Inferior parietal cortex (tissue), 1 donor: ENCODE measurements at regions not wholly inside any gene's neighbourhood (a gene's known extent, or its start where the extent isn't known, plus 50 kb on each side); places are given as distances from the start of the nearest gene placed in this dataset.

Experiments used
- DNase-seq: peaks from one replicate; pipeline ENCODE4 v3.0.0-alpha.2; 2016; ENCODE audit errors: extremely low spot score

DNA sequence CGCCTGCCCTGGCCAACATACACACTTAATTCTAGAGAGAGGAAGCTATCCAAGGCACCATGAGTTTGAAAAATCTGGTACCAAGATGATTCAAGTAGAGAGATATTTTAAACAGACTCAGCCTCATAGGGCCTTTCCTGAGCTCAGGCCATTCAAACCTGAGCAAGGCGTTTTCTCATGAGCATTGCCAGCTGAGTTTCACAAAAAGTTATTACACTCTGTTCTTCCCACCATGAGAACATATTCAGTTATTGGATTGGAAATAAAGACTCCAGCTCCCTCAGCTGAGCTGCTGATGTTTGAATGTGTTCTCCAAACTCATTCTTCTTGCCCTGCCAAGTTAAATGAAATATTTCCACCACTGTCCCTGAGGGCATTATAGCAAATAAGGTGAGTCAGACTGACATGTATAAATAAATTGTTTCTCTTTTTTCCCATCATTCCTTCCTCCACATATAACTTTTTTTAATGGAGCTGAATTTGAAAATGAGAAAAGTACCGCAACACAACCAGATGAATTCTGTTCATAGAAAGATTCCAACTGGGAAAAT, 429.6 kb downstream of the RAB28 start:
- no peak for DNase-seq

GRCh38 chr4:13047591-13047990, 436.5 kb downstream of the RAB28 start:
- no peak for DNase-seq

DNA sequence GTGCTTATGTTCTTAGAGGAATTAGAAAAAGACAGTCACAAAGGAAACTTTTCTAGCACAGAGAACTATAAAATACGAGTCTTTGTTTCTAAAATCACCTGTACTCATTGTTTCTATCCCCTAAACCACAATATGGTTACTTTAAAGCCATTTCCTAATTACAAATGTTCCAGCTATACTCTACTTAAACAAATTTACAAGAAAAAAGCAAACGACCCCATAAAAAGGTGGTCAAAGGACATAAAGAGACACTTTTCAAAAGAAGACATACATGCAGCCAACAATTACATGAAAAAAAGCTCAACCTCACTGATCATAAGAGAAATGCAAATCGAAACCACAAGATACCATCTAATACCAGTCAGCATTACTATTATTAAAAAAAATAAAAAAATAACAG, 447.3 kb downstream of the RAB28 start:
- no peak for DNase-seq

GRCh38 chr4:13032936-13033335, 451.2 kb downstream of the RAB28 start:
- DNase-seq: no peak

DNA sequence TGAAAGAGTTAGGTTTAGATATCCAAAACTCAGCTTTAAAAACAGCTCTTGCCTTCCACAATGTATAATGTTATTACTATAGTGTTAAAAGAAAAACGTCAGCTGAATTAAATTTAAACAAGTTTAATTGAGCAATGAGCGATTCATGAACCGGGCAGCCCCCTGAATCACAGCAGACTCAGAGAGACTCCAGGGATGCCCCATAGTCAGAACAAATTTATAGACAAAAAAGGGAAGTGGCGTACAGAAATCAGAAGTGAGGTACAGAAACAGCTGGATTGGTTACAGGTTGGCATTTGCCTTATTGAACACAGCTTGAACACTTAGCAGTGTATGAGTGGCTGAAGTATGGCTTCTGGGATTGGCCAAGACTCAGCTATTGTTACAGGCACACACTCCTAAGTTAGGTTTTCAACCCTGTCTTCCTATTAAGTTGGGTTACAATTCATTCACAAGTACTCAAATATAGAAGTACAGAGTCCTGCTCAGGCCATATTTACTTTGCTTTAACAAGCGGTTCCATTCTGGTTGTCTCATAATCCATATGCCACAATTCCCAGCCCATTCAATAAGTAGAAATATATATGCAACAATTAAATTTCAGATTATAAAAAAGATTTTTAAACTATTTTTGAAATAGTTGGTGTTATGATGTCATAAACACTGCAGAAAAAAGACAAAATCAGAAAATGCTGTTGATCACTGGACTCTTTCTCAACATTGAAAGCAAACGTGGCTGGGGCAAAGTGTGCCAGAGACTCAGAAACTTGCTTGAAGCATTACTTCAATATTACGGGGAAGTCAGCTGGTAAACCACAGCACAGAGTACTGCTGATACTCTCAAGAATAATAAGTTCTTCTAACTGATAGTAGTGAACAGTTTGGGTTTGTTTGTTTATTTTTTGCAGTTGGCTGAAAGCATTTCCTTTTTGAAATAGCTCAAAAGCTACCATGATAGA, 459.7 kb downstream of the RAB28 start:
- no peak for DNase-seq

DNA sequence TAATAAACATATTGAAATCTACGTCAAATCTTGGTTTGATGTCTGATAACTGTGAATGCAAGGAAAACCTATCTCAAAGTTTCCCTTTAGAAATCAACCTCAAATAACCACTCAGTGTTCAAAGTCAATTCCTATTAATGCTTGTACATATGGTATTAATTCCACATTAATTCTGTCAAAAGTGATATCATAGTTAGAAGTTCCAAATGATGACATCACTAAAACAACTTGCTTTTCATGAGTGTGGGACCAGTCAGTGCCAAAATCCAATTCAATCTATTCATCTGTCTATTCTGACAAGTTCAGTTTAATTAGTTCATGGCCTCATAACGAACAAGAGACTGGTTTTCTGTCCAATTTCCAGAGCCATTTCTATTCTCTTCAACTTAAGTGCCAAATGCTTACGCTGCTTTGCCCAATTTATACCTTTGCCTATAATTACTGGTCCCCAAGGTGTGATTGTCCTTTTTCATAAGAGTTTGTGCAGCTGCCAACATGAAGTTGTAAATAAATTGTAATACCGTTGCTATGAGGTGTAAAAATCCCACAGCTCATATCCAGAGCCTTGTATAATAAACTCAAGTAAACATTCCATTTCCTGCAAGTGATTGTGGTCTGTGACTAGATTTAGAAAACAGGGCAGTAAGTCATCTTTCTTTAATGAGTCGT, 476.2 kb downstream of the RAB28 start:
- DNase-seq: no peak

DNA sequence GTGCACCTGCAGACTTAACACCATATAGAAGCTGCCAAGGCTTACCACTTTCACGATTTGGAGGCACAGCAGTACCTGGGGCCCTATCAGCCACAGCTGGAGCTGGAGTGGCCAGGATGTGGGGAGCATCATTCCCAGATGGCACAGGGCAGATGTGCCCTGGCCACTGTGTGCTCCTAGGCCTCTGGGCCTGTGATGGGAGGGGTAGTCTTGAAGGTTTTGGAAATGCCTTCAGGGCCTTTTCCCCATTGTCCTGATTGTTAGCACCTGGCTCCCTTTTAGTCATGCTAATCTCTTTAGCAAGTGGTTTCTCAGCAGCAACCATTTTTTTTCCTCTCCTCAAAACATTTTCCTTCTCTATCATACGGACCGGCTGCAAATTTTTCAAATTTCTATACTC, 490.2 kb downstream of the RAB28 start:
- no peak for DNase-seq

GRCh38 chr4:12987284-12987683, 496.9 kb downstream of the RAB28 start:
- DNase-seq: no peak

- DNase-seq: no peak
Observed at GRCh38 chr4:12979797-12980196, 504.3 kb downstream of the RAB28 start.

DNA sequence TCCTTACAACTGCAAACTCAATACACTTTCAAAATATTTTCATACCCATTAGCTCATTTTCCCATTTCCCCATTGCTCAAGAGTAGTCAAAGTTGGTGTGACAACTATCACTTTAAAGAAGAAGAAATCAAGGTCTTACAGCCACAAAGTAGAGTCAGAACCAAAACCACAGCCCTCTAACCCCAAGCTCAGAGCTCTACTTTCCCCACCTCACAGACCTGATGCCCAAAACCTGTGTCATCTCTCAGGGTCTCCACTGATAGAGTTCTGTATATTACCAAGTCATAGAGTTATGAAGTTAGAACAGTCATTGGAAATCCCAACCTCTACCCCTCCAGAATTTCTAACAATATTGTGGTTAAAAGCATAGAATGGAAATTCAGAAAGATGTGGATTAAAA, 505.8 kb downstream of the RAB28 start:
- DNase-seq: no peak

- no peak for DNase-seq
Observed at GRCh38 chr4:12975511-12975910, 508.6 kb downstream of the RAB28 start.

- no peak for DNase-seq
Observed at GRCh38 chr4:12973522-12973921, 510.6 kb downstream of the RAB28 start.

- no peak for DNase-seq
Observed at GRCh38 chr4:12968345-12968744, 515.8 kb downstream of the RAB28 start.

DNA sequence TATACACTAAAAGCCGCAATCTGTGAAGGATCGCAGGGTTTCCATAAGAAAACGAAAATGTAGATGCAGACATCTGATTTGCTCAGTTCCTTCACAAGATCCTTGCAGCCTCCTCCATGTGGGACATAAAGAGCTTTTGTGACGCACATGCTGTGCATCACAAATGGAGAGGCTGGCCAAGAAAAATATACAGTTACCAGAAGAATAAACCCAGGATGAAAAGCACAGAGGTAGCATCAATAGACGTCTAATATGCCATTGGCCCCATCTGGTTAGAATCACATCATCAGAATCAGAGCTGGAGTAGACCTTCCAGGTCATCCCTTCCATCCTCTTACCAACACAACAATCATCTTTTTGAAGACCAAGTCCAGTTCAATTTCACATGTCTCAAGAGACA, 517.4 kb downstream of the RAB28 start:
- DNase-seq: no peak

DNA sequence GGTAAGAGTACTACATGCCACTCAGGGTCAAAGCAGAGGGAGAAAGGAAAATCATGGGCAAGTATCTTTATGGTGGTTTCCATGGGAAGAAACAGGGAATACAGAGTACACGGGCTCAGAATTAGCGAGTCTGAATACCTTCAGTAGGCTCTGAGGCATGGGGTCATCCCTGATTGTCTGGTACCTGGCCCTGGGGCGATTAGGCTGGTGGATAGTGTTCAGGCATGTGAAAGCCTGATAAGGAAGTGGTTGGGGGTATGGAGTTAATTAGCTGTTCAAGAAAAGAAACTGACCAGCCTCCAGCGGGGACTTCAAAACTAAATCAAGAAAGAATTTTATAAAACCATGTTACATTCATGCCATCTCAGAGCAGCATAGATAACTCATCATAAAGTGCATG, 518.8 kb downstream of the RAB28 start:
- DNase-seq: no peak

DNA sequence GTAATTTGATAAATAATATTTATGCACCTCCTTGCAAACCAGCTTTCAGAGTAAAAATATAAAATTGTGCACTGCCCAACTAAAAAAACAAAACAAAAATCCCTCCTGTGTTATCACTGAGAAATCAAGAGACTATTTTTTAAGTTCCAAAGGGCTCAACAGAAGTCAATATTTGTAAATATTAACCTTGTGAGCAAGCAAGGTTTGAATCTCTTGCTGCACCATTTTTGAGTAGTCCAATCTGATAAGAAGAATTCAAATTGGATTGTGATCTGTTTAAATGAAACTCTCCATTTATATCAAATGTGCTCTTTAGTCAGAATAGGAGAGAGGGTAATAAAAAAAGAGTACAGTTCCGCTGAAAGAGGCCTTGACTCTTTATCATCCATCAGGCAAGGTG, 520.2 kb downstream of the RAB28 start:
- DNase-seq: no peak

DNA sequence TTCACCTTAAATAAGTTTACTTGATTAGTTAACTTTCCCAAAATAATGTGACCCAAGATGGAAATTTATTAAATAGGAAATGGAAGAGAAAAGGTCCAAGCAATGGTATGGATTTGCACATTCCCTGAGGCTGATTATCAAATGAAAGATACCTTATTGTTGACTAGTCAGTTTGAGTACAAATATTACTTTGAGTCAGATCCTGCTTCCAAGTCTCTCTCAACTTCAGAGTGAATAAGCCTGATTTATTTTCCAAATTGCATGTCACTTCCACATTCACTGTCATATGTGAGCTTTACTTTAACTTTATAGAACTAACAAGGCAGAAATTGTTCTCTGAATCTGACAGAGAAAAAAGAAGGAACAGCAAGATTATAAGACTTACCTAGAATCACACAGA, 520.8 kb downstream of the RAB28 start:
- no peak for DNase-seq

GRCh38 chr4:12961713-12962112, 522.4 kb downstream of the RAB28 start:
- no peak for DNase-seq

DNA sequence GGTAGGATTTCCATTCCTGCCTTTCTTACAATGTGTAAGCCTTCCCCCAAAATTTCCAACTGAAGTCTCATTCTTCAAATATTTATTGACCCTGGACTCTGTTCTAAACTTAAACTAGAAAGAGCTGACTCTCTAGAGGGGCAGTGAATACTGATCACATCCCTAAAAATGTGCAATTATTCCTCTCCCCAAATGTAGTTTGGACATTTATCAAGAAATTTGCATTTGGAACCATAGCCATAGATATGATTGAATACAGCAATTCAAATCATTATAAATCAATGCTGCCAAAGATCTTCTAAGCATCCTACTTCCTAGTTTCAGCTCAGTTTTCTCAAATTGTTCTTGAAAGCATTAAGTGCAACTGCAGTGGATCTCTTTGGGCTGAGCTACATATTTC, 525.7 kb downstream of the RAB28 start:
- no peak for DNase-seq

- no peak for DNase-seq
Observed at GRCh38 chr4:12957108-12957507, 527.0 kb downstream of the RAB28 start.

DNA sequence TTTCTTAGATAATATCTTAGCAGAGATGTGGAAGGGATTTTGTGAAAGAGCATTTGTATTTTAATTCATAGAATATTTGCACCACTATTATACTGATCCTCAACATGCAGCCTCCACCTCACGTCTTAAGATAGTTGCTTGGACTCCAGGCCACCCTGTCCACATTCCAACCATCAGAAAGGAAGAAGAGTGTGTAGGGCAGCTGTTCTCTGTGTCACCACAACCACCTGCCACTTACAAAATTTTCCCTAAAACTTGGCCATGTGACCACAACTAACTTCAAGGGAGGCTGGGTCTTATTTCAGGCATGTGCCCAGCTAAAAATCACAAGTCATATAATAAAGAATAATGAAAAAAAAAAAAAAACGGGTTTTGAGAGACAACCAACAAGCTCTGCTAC, 528.1 kb downstream of the RAB28 start:
- no peak for DNase-seq

- no peak for DNase-seq
Observed at GRCh38 chr4:12949719-12950490, 534.2 kb downstream of the RAB28 start.
